PC-9 (cell line): ENCODE measurements at regions not wholly inside any gene's neighbourhood (a gene's known extent, or its start where the extent isn't known, plus 50 kb on each side); places are given as distances from the start of the nearest gene placed in this dataset.

Experiments
- EZH2 ChIP-seq: fragments of 200-600 bp; sonication (generic); IDR thresholded peaks from 2 replicates; pipeline ENCODE4 v1.8.0; 2017; ENCODE audit warnings: antibody characterized with exemption, low read depth
- TF ChIP-seq, protein P1 (sequence below): fragments of 200-600 bp; sonication (generic); conservative IDR thresholded peaks from 2 replicates; pipeline ENCODE4 v1.6.1; 2017; ENCODE audit warnings: mixed run types, antibody characterized with exemption, mild to moderate bottlenecking, moderate library complexity

DNA sequence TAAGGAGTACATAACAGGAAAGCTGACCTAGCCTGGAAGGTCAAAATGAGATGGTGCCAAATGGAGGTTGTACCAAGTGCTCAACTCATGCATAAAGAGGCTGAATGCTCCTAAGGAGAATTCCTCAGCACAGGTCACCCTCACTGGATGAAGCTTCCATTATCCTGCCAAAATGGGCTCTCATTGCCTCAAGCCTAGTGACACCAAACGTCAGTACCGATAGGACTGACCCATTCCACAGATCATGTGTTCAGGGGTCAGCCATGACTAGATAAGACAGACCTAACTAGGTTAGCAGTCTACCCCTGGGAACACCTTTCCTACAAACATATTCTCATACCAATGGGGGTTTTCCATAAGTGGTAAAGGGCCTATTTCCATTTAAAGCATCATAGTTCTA is 160.7 kb downstream of the MEX3B start:
- TF ChIP-seq, protein P1, sequence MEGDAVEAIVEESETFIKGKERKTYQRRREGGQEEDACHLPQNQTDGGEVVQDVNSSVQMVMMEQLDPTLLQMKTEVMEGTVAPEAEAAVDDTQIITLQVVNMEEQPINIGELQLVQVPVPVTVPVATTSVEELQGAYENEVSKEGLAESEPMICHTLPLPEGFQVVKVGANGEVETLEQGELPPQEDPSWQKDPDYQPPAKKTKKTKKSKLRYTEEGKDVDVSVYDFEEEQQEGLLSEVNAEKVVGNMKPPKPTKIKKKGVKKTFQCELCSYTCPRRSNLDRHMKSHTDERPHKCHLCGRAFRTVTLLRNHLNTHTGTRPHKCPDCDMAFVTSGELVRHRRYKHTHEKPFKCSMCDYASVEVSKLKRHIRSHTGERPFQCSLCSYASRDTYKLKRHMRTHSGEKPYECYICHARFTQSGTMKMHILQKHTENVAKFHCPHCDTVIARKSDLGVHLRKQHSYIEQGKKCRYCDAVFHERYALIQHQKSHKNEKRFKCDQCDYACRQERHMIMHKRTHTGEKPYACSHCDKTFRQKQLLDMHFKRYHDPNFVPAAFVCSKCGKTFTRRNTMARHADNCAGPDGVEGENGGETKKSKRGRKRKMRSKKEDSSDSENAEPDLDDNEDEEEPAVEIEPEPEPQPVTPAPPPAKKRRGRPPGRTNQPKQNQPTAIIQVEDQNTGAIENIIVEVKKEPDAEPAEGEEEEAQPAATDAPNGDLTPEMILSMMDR, result no peak
- TF ChIP-seq EZH2, result no peak
